Vagina (tissue), 2 donors: ENCODE measurements at regions not wholly inside any gene's neighbourhood (a gene's known extent, or its start where the extent isn't known, plus 50 kb on each side); places are given as distances from the start of the nearest gene placed in this dataset.

Experiments used
- CTCF ChIP-seq, 3 experiments: fragments of 450-650 bp in 2 of 3; fragments of 200-600 bp in 1 of 3; sonication (generic) in 1 of 3; IDR thresholded peaks; one replicate each; pipeline ENCODE4 v1.5.1; 2017 to 2019; ENCODE audit warnings: antibody characterized with exemption in 3 of 3, mild to moderate bottlenecking in 2 of 3, moderate library complexity in 2 of 3
- POLR2A ChIP-seq, 2 donors: fragments of 450-650 bp; IDR thresholded peaks; one replicate each; pipeline ENCODE4 v1.6.1; 2017; ENCODE audit warnings: antibody characterized with exemption in 2 of 2, mild to moderate bottlenecking in 2 of 2, moderate library complexity in 2 of 2
- POLR2AphosphoS5 ChIP-seq, 2 donors: sonication (generic); formaldehyde crosslinking; IDR thresholded peaks; one replicate each; pipeline ENCODE4 v1.9.0; 2017; ENCODE audit warnings: antibody characterized with exemption in 2 of 2, mild to moderate bottlenecking in 2 of 2, low read depth in 1 of 2; ENCODE audit not compliant: insufficient read depth in 1 of 2

GRCh38 chr13:40486518-40487163 is 179.8 kb downstream of the FOXO1 start:
- TF ChIP-seq CTCF (IDR thresholded peaks at IDR 0.05) (no peak), POLR2A (IDR thresholded peaks at IDR 0.05) (no peak), POLR2AphosphoS5 (IDR thresholded peaks at IDR 0.05; ENCODE audit: insufficient read depth in 1 of 2, low read depth in 1 of 2) (no peak)
